ENCODE measurements at regions not wholly inside any gene's neighbourhood (a gene's known extent, or its start where the extent isn't known, plus 50 kb on each side); places are given as distances from the start of the nearest gene placed in this dataset.

DNA sequence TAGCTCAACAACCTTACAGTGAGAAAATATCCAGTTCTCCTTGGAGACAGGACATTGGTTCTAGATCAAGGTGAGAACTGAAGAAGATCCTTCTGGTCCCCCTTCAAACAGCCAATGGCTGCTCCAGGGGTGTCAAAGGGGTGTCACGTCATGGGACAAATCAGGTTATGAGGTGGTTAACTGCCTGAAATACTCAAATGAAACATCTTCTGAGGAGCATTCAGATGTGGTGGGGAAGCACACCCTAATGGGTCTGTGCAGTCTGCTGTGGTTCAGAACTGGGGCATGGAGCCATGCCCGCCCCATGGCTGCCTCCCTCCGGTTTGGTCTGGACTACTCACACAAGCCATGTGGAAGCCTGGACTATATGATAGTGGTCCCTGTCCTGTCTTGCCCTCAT is 52.4 kb upstream of the PARP11 start:
- Histone ChIP-seq H3K9me3 (ENCODE audit: insufficient read depth, low read length) (no peaks in the 10 kb centered on the region), H3K4me2 (ENCODE audit: low read depth, low read length, poor library complexity, severe bottlenecking) (no peak overlapping the region), H2AFZ (ENCODE audit: low read depth, low read length, severe bottlenecking) (no peak overlapping the region), H3K4me3 (ENCODE audit: insufficient read depth, low read length, poor library complexity, severe bottlenecking) (no peak overlapping the region), H3K9me2 (replicated peaks; ENCODE audit: insufficient read depth, low read length) (no peaks in the 10 kb centered on the region), H3K36me3 (ENCODE audit: low read length) (no peaks in the 10 kb centered on the region), H3K27ac (ENCODE audit: low read depth, low read length) (no peak overlapping the region), H4K20me1 (ENCODE audit: low read depth, low read length) (no peaks in the 10 kb centered on the region), H3K79me2 (ENCODE audit: insufficient read depth, low read length) (no peaks in the 10 kb centered on the region), H3F3A (ENCODE audit: insufficient read depth) (no peaks in the 10 kb centered on the region), H3K9ac (ENCODE audit: low read length) (no peak overlapping the region), H3K27me3 (ENCODE audit: low read length) (no peaks in the 10 kb centered on the region)
- TF ChIP-seq, protein P1, sequence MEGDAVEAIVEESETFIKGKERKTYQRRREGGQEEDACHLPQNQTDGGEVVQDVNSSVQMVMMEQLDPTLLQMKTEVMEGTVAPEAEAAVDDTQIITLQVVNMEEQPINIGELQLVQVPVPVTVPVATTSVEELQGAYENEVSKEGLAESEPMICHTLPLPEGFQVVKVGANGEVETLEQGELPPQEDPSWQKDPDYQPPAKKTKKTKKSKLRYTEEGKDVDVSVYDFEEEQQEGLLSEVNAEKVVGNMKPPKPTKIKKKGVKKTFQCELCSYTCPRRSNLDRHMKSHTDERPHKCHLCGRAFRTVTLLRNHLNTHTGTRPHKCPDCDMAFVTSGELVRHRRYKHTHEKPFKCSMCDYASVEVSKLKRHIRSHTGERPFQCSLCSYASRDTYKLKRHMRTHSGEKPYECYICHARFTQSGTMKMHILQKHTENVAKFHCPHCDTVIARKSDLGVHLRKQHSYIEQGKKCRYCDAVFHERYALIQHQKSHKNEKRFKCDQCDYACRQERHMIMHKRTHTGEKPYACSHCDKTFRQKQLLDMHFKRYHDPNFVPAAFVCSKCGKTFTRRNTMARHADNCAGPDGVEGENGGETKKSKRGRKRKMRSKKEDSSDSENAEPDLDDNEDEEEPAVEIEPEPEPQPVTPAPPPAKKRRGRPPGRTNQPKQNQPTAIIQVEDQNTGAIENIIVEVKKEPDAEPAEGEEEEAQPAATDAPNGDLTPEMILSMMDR (IDR thresholded peaks at IDR 0.05; ENCODE audit: insufficient read depth, low read length, poor library complexity, severe bottlenecking): no peak
- no peak for TF ChIP-seq EZH2phosphoT487 (conservative IDR thresholded peaks at IDR 0.05; ENCODE audit: low read length)

DNA sequence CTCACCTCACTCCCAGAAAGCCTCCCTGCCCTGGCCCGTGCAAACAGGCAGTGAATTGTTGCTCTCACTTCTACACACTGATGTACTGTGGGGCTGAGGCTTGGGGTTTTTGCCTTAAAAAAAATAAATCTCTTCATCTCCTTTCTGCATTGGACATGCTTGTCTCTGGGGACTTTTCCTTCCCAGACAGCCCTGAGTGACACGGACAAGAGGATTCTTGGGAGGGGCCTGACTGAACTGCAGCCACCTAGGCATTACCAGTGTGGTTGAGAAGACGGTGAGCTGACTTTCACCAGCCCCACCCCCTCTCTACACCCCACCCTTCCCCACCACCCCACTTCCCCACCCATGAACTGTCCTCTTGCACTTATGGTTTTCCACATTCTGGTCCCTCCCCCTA is 51.6 kb upstream of the PARP11 start:
- Histone ChIP-seq H3F3A (ENCODE audit: insufficient read depth) (no peaks in the 10 kb centered on the region), H3K4me3 (ENCODE audit: insufficient read depth, low read length, poor library complexity, severe bottlenecking) (no peak overlapping the region), H3K27ac (ENCODE audit: low read depth, low read length) (no peak overlapping the region), H3K4me2 (ENCODE audit: low read depth, low read length, poor library complexity, severe bottlenecking) (no peak overlapping the region), H3K36me3 (ENCODE audit: low read length) (no peaks in the 10 kb centered on the region), H3K79me2 (ENCODE audit: insufficient read depth, low read length) (no peaks in the 10 kb centered on the region), H2AFZ (ENCODE audit: low read depth, low read length, severe bottlenecking) (no peak overlapping the region), H3K9me3 (ENCODE audit: insufficient read depth, low read length) (no peaks in the 10 kb centered on the region), H4K20me1 (ENCODE audit: low read depth, low read length) (no peaks in the 10 kb centered on the region), H3K9me2 (replicated peaks; ENCODE audit: insufficient read depth, low read length) (no peaks in the 10 kb centered on the region), H3K27me3 (ENCODE audit: low read length) (no peaks in the 10 kb centered on the region), H3K9ac (ENCODE audit: low read length) (no peak overlapping the region)
- TF ChIP-seq EZH2phosphoT487 (conservative IDR thresholded peaks at IDR 0.05; ENCODE audit: low read length): no peak
- TF ChIP-seq, protein P1 (IDR thresholded peaks at IDR 0.05; ENCODE audit: insufficient read depth, low read length, poor library complexity, severe bottlenecking): no peak

DNA sequence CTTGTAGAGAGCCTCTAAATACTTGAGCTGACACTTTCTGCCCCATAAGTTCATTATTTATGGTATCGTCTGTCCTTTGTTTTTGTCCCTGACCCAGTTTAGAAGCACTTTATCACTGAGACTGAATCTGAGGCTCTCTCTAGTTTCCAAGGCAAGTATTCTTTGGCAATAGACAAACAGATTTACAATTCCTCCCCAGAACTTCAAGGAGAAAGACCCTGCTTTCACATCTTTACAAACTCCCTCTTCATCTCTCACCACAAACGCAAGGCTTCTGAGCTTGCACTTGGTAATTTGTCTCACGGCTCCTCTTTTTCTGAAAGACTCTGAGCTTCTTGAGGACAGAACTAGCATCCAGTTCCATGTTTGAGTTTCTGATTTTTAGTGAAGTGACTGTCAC is 49.8 kb upstream of the PARP11 start:
- no peaks in the 10 kb centered on the region for H3F3A ChIP-seq (ENCODE audit: insufficient read depth)
- no peaks in the 10 kb centered on the region for H3K79me2 ChIP-seq (ENCODE audit: insufficient read depth, low read length)
- H3K9me3 ChIP-seq (ENCODE audit: insufficient read depth, low read length): no peaks in the 10 kb centered on the region
- no peaks in the 10 kb centered on the region for H4K20me1 ChIP-seq (ENCODE audit: low read depth, low read length)
- TF ChIP-seq, protein P1 (IDR thresholded peaks at IDR 0.05; ENCODE audit: insufficient read depth, low read length, poor library complexity, severe bottlenecking): no peak
- no peak for TF ChIP-seq EZH2phosphoT487 (conservative IDR thresholded peaks at IDR 0.05; ENCODE audit: low read length)
- no peak overlapping the region for H3K4me2 ChIP-seq (ENCODE audit: low read depth, low read length, poor library complexity, severe bottlenecking)
- no peak overlapping the region for H3K27ac ChIP-seq (ENCODE audit: low read depth, low read length)
- no peaks in the 10 kb centered on the region for H3K36me3 ChIP-seq (ENCODE audit: low read length)
- no peak overlapping the region for H2AFZ ChIP-seq (ENCODE audit: low read depth, low read length, severe bottlenecking)
- H3K4me3 ChIP-seq (ENCODE audit: insufficient read depth, low read length, poor library complexity, severe bottlenecking): no peak overlapping the region
- H3K9me2 ChIP-seq (replicated peaks; ENCODE audit: insufficient read depth, low read length): no peaks in the 10 kb centered on the region
- H3K9ac ChIP-seq (ENCODE audit: low read length): no peak overlapping the region
- no peaks in the 10 kb centered on the region for H3K27me3 ChIP-seq (ENCODE audit: low read length)

Data from SU-DHL-6 (cell line).